Vagina (tissue), 2 donors: ENCODE measurements at regions not wholly inside any gene's neighbourhood (a gene's known extent, or its start where the extent isn't known, plus 50 kb on each side); places are given as distances from the start of the nearest gene placed in this dataset.

Source experiments
- DNase-seq, 2 donors: peaks; one replicate each; pipeline ENCODE4 v3.0.0-alpha.2; 2017; ENCODE audit errors: extremely low spot score in 2 of 2
- H3K27ac ChIP-seq: fragments of 200-600 bp; sonication (generic); one replicate; pipeline ENCODE4 v1.5.1; 2019
- H3K27me3 ChIP-seq: fragments of 200-600 bp; sonication (generic); one replicate; pipeline ENCODE4 v1.5.1; 2019
- H3K36me3 ChIP-seq, 2 donors: fragments of 200-600 bp; sonication (generic); one replicate each; pipeline ENCODE4 v1.5.1; 2017 to 2019
- H3K4me1 ChIP-seq: fragments of 200-600 bp; sonication (generic); one replicate; pipeline ENCODE4 v1.5.1; 2019
- H3K4me3 ChIP-seq, 2 donors: fragments of 200-600 bp; sonication (generic); 1 replicate in 1 of 2; 2 replicates in 1 of 2; pipeline ENCODE4 v1.5.1; 2016 to 2019
- H3K9me3 ChIP-seq: fragments of 200-600 bp; sonication (generic); one replicate; pipeline ENCODE4 v1.5.1; 2019
- CTCF ChIP-seq, 3 experiments: fragments of 450-650 bp in 2 of 3; fragments of 200-600 bp in 1 of 3; sonication (generic) in 1 of 3; IDR thresholded peaks; one replicate each; pipeline ENCODE4 v1.5.1; 2017 to 2019; ENCODE audit warnings: antibody characterized with exemption in 3 of 3, mild to moderate bottlenecking in 2 of 3, moderate library complexity in 2 of 3
- POLR2A ChIP-seq, 2 donors: fragments of 450-650 bp; IDR thresholded peaks; one replicate each; pipeline ENCODE4 v1.6.1; 2017; ENCODE audit warnings: antibody characterized with exemption in 2 of 2, mild to moderate bottlenecking in 2 of 2, moderate library complexity in 2 of 2
- POLR2AphosphoS5 ChIP-seq, 2 donors: sonication (generic); formaldehyde crosslinking; IDR thresholded peaks; one replicate each; pipeline ENCODE4 v1.9.0; 2017; ENCODE audit warnings: antibody characterized with exemption in 2 of 2, mild to moderate bottlenecking in 2 of 2, low read depth in 1 of 2; ENCODE audit not compliant: insufficient read depth in 1 of 2
- intact Hi-C: fragments of 100-400 bp; cut with DNase I; formaldehyde crosslinking; loops from one replicate; pipeline ENCODE4 v1.15.1; 2023

GRCh38 chr4:138800421-138800820, 215.2 kb upstream of the NOCT start:
- no peak for TF ChIP-seq POLR2A (IDR thresholded peaks at IDR 0.05)
- no peak for TF ChIP-seq POLR2AphosphoS5 (IDR thresholded peaks at IDR 0.05; ENCODE audit: insufficient read depth in 1 of 2, low read depth in 1 of 2)
- Histone ChIP-seq H3K27ac (no peak overlapping the region), H3K27me3 (no peaks in the 10 kb centered on the region), H3K36me3 (no peaks in the 10 kb centered on the region), H3K4me1 (no peaks in the 10 kb centered on the region), H3K9me3 (no peaks in the 10 kb centered on the region), H3K4me3 (no peak overlapping the region)
- DNase-seq = no peak
- intact Hi-C loops = no loop called here

DNA sequence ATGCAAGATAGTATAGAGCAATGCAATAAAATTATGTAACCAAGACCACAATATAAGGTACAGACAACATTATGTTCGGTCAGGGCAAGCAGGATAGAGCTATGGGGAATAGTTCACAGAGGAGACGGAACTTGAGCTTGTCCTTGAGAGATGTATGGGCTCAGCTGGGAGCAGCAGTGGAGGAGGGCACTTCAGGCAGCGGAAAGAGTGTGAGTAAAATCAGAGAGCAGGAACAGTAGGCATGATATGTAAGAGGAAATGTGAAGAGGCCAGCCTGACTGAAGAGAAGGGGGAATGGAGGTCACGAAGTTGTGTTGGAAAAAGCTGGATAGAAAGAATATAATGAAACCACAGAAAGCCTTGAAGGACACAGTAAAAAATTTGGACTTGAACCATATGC, 217.2 kb upstream of the NOCT start:
- H3K36me3 ChIP-seq = no peaks in the 10 kb centered on the region
- H3K27me3 ChIP-seq = no peaks in the 10 kb centered on the region
- H3K4me1 ChIP-seq = no peaks in the 10 kb centered on the region
- no peak for DNase-seq
- H3K4me3 ChIP-seq = no peak overlapping the region
- no peaks in the 10 kb centered on the region for H3K9me3 ChIP-seq
- TF ChIP-seq POLR2AphosphoS5 (IDR thresholded peaks at IDR 0.05; ENCODE audit: insufficient read depth in 1 of 2, low read depth in 1 of 2) (no peak), POLR2A (IDR thresholded peaks at IDR 0.05) (no peak), CTCF (IDR thresholded peaks at IDR 0.05) (no peak)
- intact Hi-C loops = no loop called here
- H3K27ac ChIP-seq = no peak overlapping the region

GRCh38 chr4:138797646-138798045, 217.9 kb upstream of the NOCT start:
- intact Hi-C loops = no loop called here
- no peak overlapping the region for H3K4me3 ChIP-seq
- no peak for DNase-seq
- H3K4me1 ChIP-seq = no peaks in the 10 kb centered on the region
- no peaks in the 10 kb centered on the region for H3K27me3 ChIP-seq
- TF ChIP-seq POLR2AphosphoS5 (IDR thresholded peaks at IDR 0.05; ENCODE audit: insufficient read depth in 1 of 2, low read depth in 1 of 2) (no peak), CTCF (IDR thresholded peaks at IDR 0.05) (no peak), POLR2A (IDR thresholded peaks at IDR 0.05) (no peak)
- no peak overlapping the region for H3K27ac ChIP-seq
- no peaks in the 10 kb centered on the region for H3K9me3 ChIP-seq
- no peaks in the 10 kb centered on the region for H3K36me3 ChIP-seq

GRCh38 chr4:138796761-138797160, 218.8 kb upstream of the NOCT start:
- Histone ChIP-seq H3K27me3 (no peaks in the 10 kb centered on the region), H3K9me3 (no peaks in the 10 kb centered on the region), H3K4me3 (no peak overlapping the region), H3K4me1 (no peaks in the 10 kb centered on the region), H3K27ac (no peak overlapping the region), H3K36me3 (no peaks in the 10 kb centered on the region)
- intact Hi-C loops = no loop called here
- TF ChIP-seq POLR2A (IDR thresholded peaks at IDR 0.05) = no peak
- TF ChIP-seq POLR2AphosphoS5 (IDR thresholded peaks at IDR 0.05; ENCODE audit: insufficient read depth in 1 of 2, low read depth in 1 of 2) = no peak
- no peak for TF ChIP-seq CTCF (IDR thresholded peaks at IDR 0.05)
- DNase-seq = no peak

- no peak overlapping the region for H3K4me3 ChIP-seq
Measured at GRCh38 chr4:138790706-138791340, 224.8 kb upstream of the NOCT start.

More at GRCh38 chr4:138790706-138791340, 224.8 kb upstream of the NOCT start:
- Histone ChIP-seq H3K27me3 (no peaks in the 10 kb centered on the region), H3K27ac (no peak overlapping the region), H3K36me3 (no peaks in the 10 kb centered on the region), H3K4me1 (no peaks in the 10 kb centered on the region), H3K9me3 (no peaks in the 10 kb centered on the region)
- TF ChIP-seq CTCF (IDR thresholded peaks at IDR 0.05) (no peak), POLR2AphosphoS5 (IDR thresholded peaks at IDR 0.05; ENCODE audit: insufficient read depth in 1 of 2, low read depth in 1 of 2) (no peak), POLR2A (IDR thresholded peaks at IDR 0.05) (no peak)
- DNase-seq = no peak
- intact Hi-C loops = no loop called here
